WERI-Rb-1 (cell line): ENCODE measurements at regions not wholly inside any gene's neighbourhood (a gene's known extent, or its start where the extent isn't known, plus 50 kb on each side); places are given as distances from the start of the nearest gene placed in this dataset.

Source experiments
- DNase-seq: peaks from one replicate; pipeline ENCODE4 v3.0.0-alpha.2; 2020
- H3K27ac ChIP-seq: fragments of 250-450 bp; sonication (Bioruptor Pico); 2 replicates; pipeline ENCODE4 v1.5.1; 2020; ENCODE audit warnings: mild to moderate bottlenecking, moderate library complexity
- H3K27me3 ChIP-seq: fragments of 250-450 bp; sonication (Bioruptor Pico); 2 replicates; pipeline ENCODE4 v1.5.1; 2021; ENCODE audit warnings: mild to moderate bottlenecking, low read depth, moderate library complexity; ENCODE audit not compliant: insufficient read depth, severe bottlenecking
- H3K36me3 ChIP-seq: fragments of 250-450 bp; sonication (Bioruptor Pico); 2 replicates; pipeline ENCODE4 v1.5.1; 2020; ENCODE audit warnings: mild to moderate bottlenecking, moderate library complexity
- H3K4me3 ChIP-seq: 2 replicates; pipeline ENCODE4 v1.5.1; 2011; ENCODE audit warnings: low read depth, mild to moderate bottlenecking, control low read depth, low read length
- H3K9me3 ChIP-seq: fragments of 250-450 bp; sonication (Bioruptor Pico); 2 replicates; pipeline ENCODE4 v1.5.1; 2021; ENCODE audit warnings: mild to moderate bottlenecking, moderate library complexity; ENCODE audit not compliant: severe bottlenecking
- TF ChIP-seq, protein P1 (sequence below): IDR thresholded peaks from 2 replicates; pipeline ENCODE4 v1.5.1; 2011; ENCODE audit warnings: low read depth, mild to moderate bottlenecking, control low read depth, inconsistent platforms, low read length

DNA sequence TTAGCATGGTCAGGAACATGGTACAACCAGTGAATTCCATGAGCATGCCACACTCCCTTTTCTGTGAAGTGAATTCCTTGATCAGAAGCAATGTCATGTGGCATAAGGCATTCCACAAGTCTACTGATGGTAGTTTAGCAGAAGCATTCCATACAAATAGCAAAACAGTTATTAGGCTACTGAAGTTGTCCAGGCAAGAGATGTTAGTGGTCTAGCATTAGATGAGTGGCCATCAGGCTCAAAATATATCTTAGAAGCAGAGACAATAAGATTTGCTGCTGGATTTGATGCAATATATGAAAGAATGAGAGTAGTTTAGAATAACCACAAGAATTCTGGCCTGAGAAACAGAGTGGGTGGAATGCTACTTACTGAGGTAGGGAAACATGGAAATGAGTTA is 355.3 kb upstream of the NRXN1 start:
- Histone ChIP-seq H3K27me3 (no peaks in the 10 kb centered on the region), H3K36me3 (no peaks in the 10 kb centered on the region), H3K9me3 (no peaks in the 10 kb centered on the region), H3K27ac (no peak overlapping the region), H3K4me3 (no peak overlapping the region)
- DNase-seq: no peak
- TF ChIP-seq, protein P1, sequence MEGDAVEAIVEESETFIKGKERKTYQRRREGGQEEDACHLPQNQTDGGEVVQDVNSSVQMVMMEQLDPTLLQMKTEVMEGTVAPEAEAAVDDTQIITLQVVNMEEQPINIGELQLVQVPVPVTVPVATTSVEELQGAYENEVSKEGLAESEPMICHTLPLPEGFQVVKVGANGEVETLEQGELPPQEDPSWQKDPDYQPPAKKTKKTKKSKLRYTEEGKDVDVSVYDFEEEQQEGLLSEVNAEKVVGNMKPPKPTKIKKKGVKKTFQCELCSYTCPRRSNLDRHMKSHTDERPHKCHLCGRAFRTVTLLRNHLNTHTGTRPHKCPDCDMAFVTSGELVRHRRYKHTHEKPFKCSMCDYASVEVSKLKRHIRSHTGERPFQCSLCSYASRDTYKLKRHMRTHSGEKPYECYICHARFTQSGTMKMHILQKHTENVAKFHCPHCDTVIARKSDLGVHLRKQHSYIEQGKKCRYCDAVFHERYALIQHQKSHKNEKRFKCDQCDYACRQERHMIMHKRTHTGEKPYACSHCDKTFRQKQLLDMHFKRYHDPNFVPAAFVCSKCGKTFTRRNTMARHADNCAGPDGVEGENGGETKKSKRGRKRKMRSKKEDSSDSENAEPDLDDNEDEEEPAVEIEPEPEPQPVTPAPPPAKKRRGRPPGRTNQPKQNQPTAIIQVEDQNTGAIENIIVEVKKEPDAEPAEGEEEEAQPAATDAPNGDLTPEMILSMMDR: no peak

DNA sequence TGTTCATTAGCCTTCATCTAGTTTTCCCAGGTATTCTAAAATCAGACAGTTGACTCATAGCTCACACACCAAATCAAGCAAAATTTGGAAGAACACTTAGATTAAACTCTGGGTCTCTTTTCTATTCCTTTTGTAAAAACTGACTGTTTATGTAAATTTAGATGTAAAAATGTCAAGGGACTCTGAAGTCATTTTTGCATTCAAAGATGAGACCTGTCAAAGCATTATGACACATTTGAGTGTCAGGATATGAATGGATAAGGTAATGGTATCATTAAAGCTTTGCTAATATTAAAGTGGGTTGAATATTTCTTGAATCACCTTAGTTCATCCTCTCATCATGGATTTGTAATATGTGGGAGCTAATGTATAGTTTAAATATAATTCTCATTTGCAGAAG is 348.1 kb upstream of the NRXN1 start:
- DNase-seq: no peak
- TF ChIP-seq, protein P1: no peak
- Histone ChIP-seq H3K27me3 (no peaks in the 10 kb centered on the region), H3K27ac (no peak overlapping the region), H3K9me3 (peaks cover 4% of the 10 kb centered on the region), H3K36me3 (no peaks in the 10 kb centered on the region), H3K4me3 (no peak overlapping the region)

DNA sequence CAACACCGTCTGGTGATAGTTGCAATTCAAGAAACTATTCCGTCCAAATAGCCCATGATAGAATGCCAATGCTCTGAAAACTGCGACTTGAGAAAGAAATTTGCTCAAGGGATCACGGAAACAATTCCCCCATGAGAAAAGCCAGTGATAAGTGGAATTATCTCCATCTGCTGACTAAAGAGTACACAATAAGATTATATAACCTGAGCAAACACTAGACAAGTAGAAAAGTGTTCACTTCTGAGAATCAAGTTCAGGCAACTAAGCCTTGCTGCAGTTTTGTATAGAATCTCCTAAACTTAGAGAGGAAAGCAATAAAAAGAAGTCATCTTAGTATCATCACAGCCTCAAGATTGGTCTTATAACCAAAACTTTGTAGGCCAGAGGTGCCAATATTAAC is 336.3 kb upstream of the NRXN1 start:
- no peak for DNase-seq
- Histone ChIP-seq H3K36me3 (no peaks in the 10 kb centered on the region), H3K9me3 (no peaks in the 10 kb centered on the region), H3K4me3 (no peak overlapping the region), H3K27me3 (no peaks in the 10 kb centered on the region), H3K27ac (no peak overlapping the region)
- TF ChIP-seq, protein P1: no peak

DNA sequence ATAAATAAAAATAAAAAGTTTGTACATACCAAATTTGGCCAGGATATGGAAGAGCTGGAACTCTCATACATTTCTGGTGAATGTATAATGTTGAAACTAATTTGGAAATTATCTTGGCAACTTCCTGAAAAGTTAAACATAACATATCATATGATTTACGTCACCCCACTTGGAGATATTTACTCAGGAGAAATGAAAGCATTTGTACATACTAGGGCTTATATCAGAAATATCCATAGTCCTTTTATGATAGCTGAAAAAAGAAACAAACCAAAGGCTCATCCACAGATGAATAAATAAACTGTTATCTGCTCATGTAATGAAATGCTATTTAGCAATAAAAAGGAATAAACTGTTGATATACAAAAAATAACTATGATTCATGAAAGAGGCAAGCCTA is 318.2 kb upstream of the NRXN1 start:
- H3K9me3 ChIP-seq: no peaks in the 10 kb centered on the region
- no peak overlapping the region for H3K4me3 ChIP-seq
- no peak for DNase-seq
- no peaks in the 10 kb centered on the region for H3K36me3 ChIP-seq
- TF ChIP-seq, protein P1: no peak
- no peaks in the 10 kb centered on the region for H3K27me3 ChIP-seq
- no peak overlapping the region for H3K27ac ChIP-seq

DNA sequence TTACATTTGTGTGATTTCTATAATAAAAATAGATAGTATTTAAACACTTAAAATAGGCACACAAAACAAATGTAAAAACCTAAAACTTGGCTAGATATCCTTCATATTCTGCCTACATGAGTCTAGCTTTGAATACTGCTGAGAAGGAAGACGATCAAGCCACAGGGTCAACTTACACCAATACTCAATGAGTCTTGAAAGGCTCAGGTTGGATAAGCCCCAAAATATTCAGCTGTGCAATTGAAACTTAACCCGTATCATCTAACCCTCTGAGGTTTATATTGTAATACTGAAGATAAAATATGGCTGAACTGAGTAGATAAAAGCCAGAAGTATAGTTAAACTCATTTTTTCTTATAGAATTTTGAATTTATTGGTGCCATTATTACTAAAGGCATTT is 313.0 kb upstream of the NRXN1 start:
- TF ChIP-seq, protein P1: no peak
- Histone ChIP-seq H3K9me3 (no peaks in the 10 kb centered on the region), H3K27me3 (no peaks in the 10 kb centered on the region), H3K4me3 (no peak overlapping the region), H3K36me3 (no peaks in the 10 kb centered on the region), H3K27ac (no peak overlapping the region)
- no peak for DNase-seq
